Mammary epithelial cell (primary cell): ENCODE measurements at regions not wholly inside any gene's neighbourhood (a gene's known extent, or its start where the extent isn't known, plus 50 kb on each side); places are given as distances from the start of the nearest gene placed in this dataset.

Experiments used
- EZH2 ChIP-seq: IDR thresholded peaks from 2 replicates; pipeline ENCODE4 v1.6.1; 2012; ENCODE audit warnings: low read length, inconsistent platforms, borderline replicate concordance
- TF ChIP-seq, protein P1 (sequence below), 2 donors: IDR thresholded peaks in 1 of 2; conservative IDR thresholded peaks in 1 of 2; 2 replicates each; pipeline ENCODE4 v1.5.1; 2011 to 2012; ENCODE audit warnings: inconsistent platforms in 2 of 2, low read length in 2 of 2, mild to moderate bottlenecking in 2 of 2, control low read depth in 1 of 2, low read depth in 1 of 2; ENCODE audit not compliant: insufficient read depth in 1 of 2; ENCODE audit errors: extremely low read depth in 1 of 2

DNA sequence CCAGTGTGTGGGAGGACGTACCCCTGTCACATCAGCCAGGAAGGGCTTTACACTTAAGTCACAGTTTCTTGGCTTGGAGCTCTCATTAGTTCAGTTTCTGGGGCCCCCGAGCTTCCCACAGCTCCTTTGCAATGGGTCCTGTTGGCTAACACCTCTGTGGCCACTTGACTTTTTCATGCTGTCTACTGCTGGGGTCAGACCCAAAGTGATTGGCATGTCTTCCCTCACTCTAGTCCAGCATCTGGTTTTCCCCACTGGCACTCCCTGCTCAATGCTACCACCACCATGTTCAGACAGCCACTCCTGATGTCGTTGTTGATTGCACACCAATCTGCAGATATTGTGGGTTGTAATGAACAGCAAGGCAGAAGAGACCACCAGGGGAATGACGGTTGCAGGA, 379.0 kb downstream of the FOXO1 start:
- TF ChIP-seq, protein P1, sequence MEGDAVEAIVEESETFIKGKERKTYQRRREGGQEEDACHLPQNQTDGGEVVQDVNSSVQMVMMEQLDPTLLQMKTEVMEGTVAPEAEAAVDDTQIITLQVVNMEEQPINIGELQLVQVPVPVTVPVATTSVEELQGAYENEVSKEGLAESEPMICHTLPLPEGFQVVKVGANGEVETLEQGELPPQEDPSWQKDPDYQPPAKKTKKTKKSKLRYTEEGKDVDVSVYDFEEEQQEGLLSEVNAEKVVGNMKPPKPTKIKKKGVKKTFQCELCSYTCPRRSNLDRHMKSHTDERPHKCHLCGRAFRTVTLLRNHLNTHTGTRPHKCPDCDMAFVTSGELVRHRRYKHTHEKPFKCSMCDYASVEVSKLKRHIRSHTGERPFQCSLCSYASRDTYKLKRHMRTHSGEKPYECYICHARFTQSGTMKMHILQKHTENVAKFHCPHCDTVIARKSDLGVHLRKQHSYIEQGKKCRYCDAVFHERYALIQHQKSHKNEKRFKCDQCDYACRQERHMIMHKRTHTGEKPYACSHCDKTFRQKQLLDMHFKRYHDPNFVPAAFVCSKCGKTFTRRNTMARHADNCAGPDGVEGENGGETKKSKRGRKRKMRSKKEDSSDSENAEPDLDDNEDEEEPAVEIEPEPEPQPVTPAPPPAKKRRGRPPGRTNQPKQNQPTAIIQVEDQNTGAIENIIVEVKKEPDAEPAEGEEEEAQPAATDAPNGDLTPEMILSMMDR (conservative IDR thresholded peaks at IDR 0.05 in 1 of 2, IDR thresholded peaks at IDR 0.05 in 1 of 2; ENCODE audit: extremely low read depth in 1 of 2, insufficient read depth in 1 of 2, low read depth in 1 of 2, low read length in 2 of 2) = no peak
- TF ChIP-seq EZH2 = no peak
